ENCODE measurements at regions not wholly inside any gene's neighbourhood (a gene's known extent, or its start where the extent isn't known, plus 50 kb on each side); places are given as distances from the start of the nearest gene placed in this dataset.

DNA sequence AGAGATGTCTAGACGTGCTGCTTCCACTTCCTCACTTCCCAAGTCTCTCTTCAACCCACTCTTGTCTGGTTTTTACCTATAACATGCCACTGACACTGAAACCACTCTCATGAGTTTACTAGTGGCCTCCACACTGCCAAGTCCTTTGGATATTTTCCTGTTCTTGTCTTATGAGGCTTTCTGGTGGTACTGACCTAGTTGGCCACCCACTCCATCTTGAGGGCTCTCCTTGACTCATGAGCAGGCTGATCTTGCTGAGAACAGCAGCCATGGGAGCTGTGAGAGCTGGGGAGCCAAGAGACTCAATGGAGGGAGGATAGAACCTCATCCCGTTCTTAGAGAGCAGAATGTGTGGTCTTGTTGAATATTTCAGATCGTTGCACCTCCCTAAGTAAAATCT, 283.4 kb upstream of the PRDM1 start:
- TF ChIP-seq ZNF707 (tag by site-specific recombination; IDR thresholded peaks at IDR 0.05) (no peak), ZNF544 (tag by site-specific recombination; IDR thresholded peaks at IDR 0.05) (no peak)
- TF ChIP-seq, protein P1, sequence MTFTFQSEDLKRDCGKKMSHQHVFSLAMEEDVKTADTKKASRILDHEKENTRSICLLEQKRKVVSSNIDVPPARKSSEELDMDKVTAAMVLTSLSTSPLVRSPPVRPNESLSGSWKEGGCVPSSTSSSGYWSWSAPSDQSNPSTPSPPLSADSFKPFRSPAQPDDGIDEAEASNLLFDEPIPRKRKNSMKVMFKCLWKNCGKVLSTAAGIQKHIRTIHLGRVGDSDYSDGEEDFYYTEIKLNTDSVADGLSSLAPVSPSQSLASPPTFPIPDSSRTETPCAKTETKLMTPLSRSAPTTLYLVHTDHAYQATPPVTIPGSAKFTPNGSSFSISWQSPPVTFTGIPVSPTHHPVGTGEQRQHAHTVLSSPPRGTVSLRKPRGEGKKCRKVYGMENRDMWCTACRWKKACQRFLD (tag by site-specific recombination; IDR thresholded peaks at IDR 0.05): no peak
- TF ChIP-seq, protein P2, sequence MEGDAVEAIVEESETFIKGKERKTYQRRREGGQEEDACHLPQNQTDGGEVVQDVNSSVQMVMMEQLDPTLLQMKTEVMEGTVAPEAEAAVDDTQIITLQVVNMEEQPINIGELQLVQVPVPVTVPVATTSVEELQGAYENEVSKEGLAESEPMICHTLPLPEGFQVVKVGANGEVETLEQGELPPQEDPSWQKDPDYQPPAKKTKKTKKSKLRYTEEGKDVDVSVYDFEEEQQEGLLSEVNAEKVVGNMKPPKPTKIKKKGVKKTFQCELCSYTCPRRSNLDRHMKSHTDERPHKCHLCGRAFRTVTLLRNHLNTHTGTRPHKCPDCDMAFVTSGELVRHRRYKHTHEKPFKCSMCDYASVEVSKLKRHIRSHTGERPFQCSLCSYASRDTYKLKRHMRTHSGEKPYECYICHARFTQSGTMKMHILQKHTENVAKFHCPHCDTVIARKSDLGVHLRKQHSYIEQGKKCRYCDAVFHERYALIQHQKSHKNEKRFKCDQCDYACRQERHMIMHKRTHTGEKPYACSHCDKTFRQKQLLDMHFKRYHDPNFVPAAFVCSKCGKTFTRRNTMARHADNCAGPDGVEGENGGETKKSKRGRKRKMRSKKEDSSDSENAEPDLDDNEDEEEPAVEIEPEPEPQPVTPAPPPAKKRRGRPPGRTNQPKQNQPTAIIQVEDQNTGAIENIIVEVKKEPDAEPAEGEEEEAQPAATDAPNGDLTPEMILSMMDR (tag by site-specific recombination; IDR thresholded peaks at IDR 0.05): no peak
